Neutrophil (primary cell): ENCODE measurements at regions not wholly inside any gene's neighbourhood (a gene's known extent, or its start where the extent isn't known, plus 50 kb on each side); places are given as distances from the start of the nearest gene placed in this dataset.

Experiments
- H3K27ac ChIP-seq: fragments of 200-600 bp; sonication (generic); 2 replicates; pipeline ENCODE4 v1.5.1; 2016; ENCODE audit warnings: mild to moderate bottlenecking, moderate library complexity
- H3K27me3 ChIP-seq: fragments of 200-600 bp; sonication (generic); 2 replicates; pipeline ENCODE4 v1.6.0; 2016; ENCODE audit warnings: mild to moderate bottlenecking
- H3K36me3 ChIP-seq: fragments of 200-600 bp; sonication (generic); 2 replicates; pipeline ENCODE4 v1.5.1; 2017
- H3K4me1 ChIP-seq, 2 experiments: fragments of 200-600 bp in 1 of 2; sonication (generic) in 1 of 2; 1 replicate in 1 of 2; 2 replicates in 1 of 2; pipeline versions ENCODE4 v1.5.1 to v1.6.1; 2013 to 2016; ENCODE audit warnings: low read depth in 1 of 2, low read length in 1 of 2, mild to moderate bottlenecking in 1 of 2, moderate library complexity in 1 of 2; ENCODE audit not compliant: control insufficient read depth in 1 of 2, insufficient read depth in 1 of 2
- H3K4me3 ChIP-seq, 2 experiments: fragments of 200-600 bp in 1 of 2; sonication (generic) in 1 of 2; 1 replicate in 1 of 2; 2 replicates in 1 of 2; pipeline ENCODE4 v1.5.1; 2013 to 2016; ENCODE audit warnings: low read depth in 1 of 2, low read length in 1 of 2, mild to moderate bottlenecking in 1 of 2, moderate library complexity in 1 of 2
- H3K9me3 ChIP-seq: fragments of 200-600 bp; sonication (generic); 2 replicates; pipeline ENCODE4 v1.5.1; 2016
- CTCF ChIP-seq: fragments of 200-600 bp; sonication (generic); IDR thresholded peaks from 2 replicates; pipeline ENCODE4 v1.5.1; 2016; ENCODE audit warnings: antibody characterized with exemption

GRCh38 chrX:867966-868647 is 237.5 kb downstream of the SHOX start:
- Histone ChIP-seq H3K27me3 (peaks cover 15% of the 10 kb centered on the region), H3K9me3 (no peaks in the 10 kb centered on the region), H3K36me3 (no peaks in the 10 kb centered on the region), H3K4me3 (no peak overlapping the region), H3K4me1 (no peaks in the 10 kb centered on the region), H3K27ac (no peak overlapping the region)
- no peak for TF ChIP-seq CTCF

GRCh38 chrX:867502-867901 is 236.9 kb downstream of the SHOX start:
- no peak overlapping the region for H3K4me3 ChIP-seq
- TF ChIP-seq CTCF = no peak
- H3K4me1 ChIP-seq = no peaks in the 10 kb centered on the region
- H3K9me3 ChIP-seq = no peaks in the 10 kb centered on the region
- peaks cover 15% of the 10 kb centered on the region for H3K27me3 ChIP-seq
- H3K27ac ChIP-seq = no peak overlapping the region
- no peaks in the 10 kb centered on the region for H3K36me3 ChIP-seq

GRCh38 chrX:866441-866990 is 235.9 kb downstream of the SHOX start:
- H3K4me1 ChIP-seq = no peaks in the 10 kb centered on the region
- H3K4me3 ChIP-seq = no peak overlapping the region
- TF ChIP-seq CTCF = no peak
- peaks cover 15% of the 10 kb centered on the region for H3K27me3 ChIP-seq
- H3K27ac ChIP-seq = no peak overlapping the region
- no peaks in the 10 kb centered on the region for H3K9me3 ChIP-seq
- H3K36me3 ChIP-seq = no peaks in the 10 kb centered on the region

GRCh38 chrX:865422-865821 is 234.8 kb downstream of the SHOX start:
- no peak for TF ChIP-seq CTCF
- H3K27ac ChIP-seq = no peak overlapping the region
- H3K4me1 ChIP-seq = no peaks in the 10 kb centered on the region
- no peak overlapping the region for H3K4me3 ChIP-seq
- peaks cover 15% of the 10 kb centered on the region for H3K27me3 ChIP-seq
- no peaks in the 10 kb centered on the region for H3K9me3 ChIP-seq
- no peaks in the 10 kb centered on the region for H3K36me3 ChIP-seq

- Histone ChIP-seq H3K4me3 (no peak overlapping the region), H3K36me3 (no peaks in the 10 kb centered on the region), H3K27me3 (peaks cover 8% of the 10 kb centered on the region), H3K9me3 (no peaks in the 10 kb centered on the region), H3K27ac (no peak overlapping the region), H3K4me1 (no peaks in the 10 kb centered on the region)
- TF ChIP-seq CTCF = no peak
These were observed 231.3 kb downstream of the SHOX start for GRCh38 chrX:861921-862320.
